Hematopoietic multipotent progenitor cell treated with erythropoietin and hydrocortisone succinate and interleukin-3 and kit ligand, for 4 days (in vitro differentiated cells): ENCODE measurements at regions not wholly inside any gene's neighbourhood (a gene's known extent, or its start where the extent isn't known, plus 50 kb on each side); places are given as distances from the start of the nearest gene placed in this dataset.
"Not testable (repeated sequence)": the region's sequence is repeated elsewhere in the genome, so short reads cannot be mapped to it uniquely, and the experiment has no call there.

Experiments used
- DNase-seq: peaks from one replicate; pipeline ENCODE4 v3.0.0-alpha.2; 2015

DNA sequence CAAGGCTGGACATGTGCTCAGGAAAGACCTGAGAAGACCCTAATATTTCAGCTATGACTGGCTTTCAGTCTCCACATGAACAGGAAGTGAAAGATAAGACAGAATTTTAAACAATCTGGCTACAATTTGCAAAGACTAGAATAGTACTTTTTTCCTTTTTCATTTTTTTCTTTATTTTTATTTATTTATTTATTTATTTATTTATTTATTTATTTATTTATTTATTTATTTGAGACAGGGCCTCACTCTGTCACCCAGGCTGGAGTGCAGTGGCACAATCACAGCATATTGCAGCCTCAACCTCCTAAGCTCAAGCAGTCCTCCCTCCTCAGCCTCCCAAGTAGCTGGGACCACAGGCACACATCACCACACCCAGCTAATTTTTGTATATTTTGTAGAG, 61.1 kb upstream of the PHF6 start:
- not testable (repeated sequence) for DNase-seq

DNA sequence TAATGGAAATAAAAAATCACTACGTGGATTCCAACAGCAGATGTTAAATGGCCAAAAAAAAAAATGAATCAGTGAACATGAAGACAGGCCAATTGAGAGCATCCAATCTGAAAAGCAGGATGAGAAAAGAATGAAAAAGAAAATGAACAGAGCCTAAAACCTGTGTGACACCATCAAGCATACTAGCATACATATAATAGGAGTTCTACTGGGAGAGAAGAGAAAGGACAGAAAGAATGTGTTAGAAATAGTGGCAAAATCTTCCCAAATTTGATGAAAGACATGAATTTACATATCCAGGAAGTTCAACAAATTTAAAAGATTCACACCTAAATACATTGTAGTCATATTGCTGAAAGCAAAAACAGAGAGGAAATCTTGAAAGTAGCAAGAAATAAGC, 59.7 kb upstream of the PHF6 start:
- DNase-seq, result no peak

DNA sequence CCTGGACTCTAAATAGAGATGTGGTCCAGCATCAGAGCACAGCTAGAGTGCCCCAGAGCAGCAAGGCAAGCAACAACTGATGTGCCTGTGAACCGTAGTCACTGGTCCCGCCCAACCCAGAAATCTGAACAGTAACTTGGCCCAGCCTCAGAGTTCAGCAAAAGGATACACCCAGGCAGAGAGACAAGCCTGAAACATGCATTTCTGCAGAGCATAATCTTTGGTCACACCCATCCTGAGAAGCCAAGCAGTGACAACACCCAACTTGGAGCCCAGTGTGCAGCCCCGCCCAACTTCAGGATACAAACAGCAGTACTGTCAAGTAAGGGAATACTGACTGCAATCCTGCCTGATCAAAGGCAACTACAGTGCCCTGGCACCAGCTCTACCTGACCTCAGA, 57.2 kb upstream of the PHF6 start:
- peak; percentile 68 for DNase-seq
